Hematopoietic multipotent progenitor cell treated with erythropoietin and hydrocortisone succinate and interleukin-3 and kit ligand, for 6 days (in vitro differentiated cells): ENCODE measurements at regions not wholly inside any gene's neighbourhood (a gene's known extent, or its start where the extent isn't known, plus 50 kb on each side); places are given as distances from the start of the nearest gene placed in this dataset.
"Not testable (repeated sequence)": the region's sequence is repeated elsewhere in the genome, so short reads cannot be mapped to it uniquely, and the experiment has no call there.

Experiments
- DNase-seq: peaks from one replicate; pipeline ENCODE4 v3.0.0-alpha.2; 2015

- not testable (repeated sequence) for DNase-seq
These were observed 1937.1 kb upstream of the DEFB115 start for GRCh38 chr20:29320216-29320949.

- DNase-seq: not testable (repeated sequence)
These were observed 1933.6 kb upstream of the DEFB115 start for GRCh38 chr20:29323631-29324515.

GRCh38 chr20:29324516-29325303, 1932.8 kb upstream of the DEFB115 start:
- not testable (repeated sequence) for DNase-seq

GRCh38 chr20:29325304-29325640, 1932.2 kb upstream of the DEFB115 start:
- DNase-seq: no peak

GRCh38 chr20:29325781-29326180, 1931.7 kb upstream of the DEFB115 start:
- not testable (repeated sequence) for DNase-seq

- no peak for DNase-seq
These were observed 1930.9 kb upstream of the DEFB115 start for GRCh38 chr20:29326376-29327070.

- DNase-seq: peak; percentile 41
These were observed 1929.7 kb upstream of the DEFB115 start for GRCh38 chr20:29327600-29328420.

- DNase-seq: not testable (repeated sequence)
These were observed 1926.9 kb upstream of the DEFB115 start for GRCh38 chr20:29330429-29331115.

GRCh38 chr20:29349836-29350235, 1907.6 kb upstream of the DEFB115 start:
- DNase-seq: no peak

GRCh38 chr20:29375937-29376336, 1881.5 kb upstream of the DEFB115 start:
- not testable (repeated sequence) for DNase-seq

GRCh38 chr20:29392853-29393252, 1864.6 kb upstream of the DEFB115 start:
- DNase-seq: not testable (repeated sequence)

GRCh38 chr20:29408034-29408695, 1849.3 kb upstream of the DEFB115 start:
- no peak for DNase-seq

GRCh38 chr20:29408707-29409106, 1848.8 kb upstream of the DEFB115 start:
- DNase-seq: not testable (repeated sequence)

- not testable (repeated sequence) for DNase-seq
These were observed 1848.2 kb upstream of the DEFB115 start for GRCh38 chr20:29409160-29409689.

- no peak for DNase-seq
These were observed 1847.3 kb upstream of the DEFB115 start for GRCh38 chr20:29409833-29410805.

GRCh38 chr20:29410806-29411457, 1846.5 kb upstream of the DEFB115 start:
- no peak for DNase-seq

- DNase-seq: not testable (repeated sequence)
These were observed 1846.0 kb upstream of the DEFB115 start for GRCh38 chr20:29411458-29411820.

GRCh38 chr20:29419378-29419777, 1838.1 kb upstream of the DEFB115 start:
- DNase-seq: no peak
